ENCODE measurements at regions not wholly inside any gene's neighbourhood (a gene's known extent, or its start where the extent isn't known, plus 50 kb on each side); places are given as distances from the start of the nearest gene placed in this dataset.
"Not testable (repeated sequence)": the region's sequence is repeated elsewhere in the genome, so short reads cannot be mapped to it uniquely, and the experiment has no call there.

GRCh38 chr1:145538118-145538882 lies 69.5 kb upstream of the GPR89A start:
- not testable (repeated sequence) for TF ChIP-seq CTCF (optimal IDR thresholded peaks at IDR 0.05 in 1 of 3, IDR thresholded peaks at IDR 0.05 in 1 of 3, conservative IDR thresholded peaks at IDR 0.05 in 1 of 3; ENCODE audit: extremely low read depth in 1 of 3, insufficient read depth in 2 of 3, low read length in 3 of 3); EZH2 (IDR thresholded peaks at IDR 0.05; ENCODE audit: low read length)
